ENCODE measurements at regions not wholly inside any gene's neighbourhood (a gene's known extent, or its start where the extent isn't known, plus 50 kb on each side); places are given as distances from the start of the nearest gene placed in this dataset.
A peak's percentile ranks its signal among the peaks of the same experiment; 100 is the strongest.

DNA sequence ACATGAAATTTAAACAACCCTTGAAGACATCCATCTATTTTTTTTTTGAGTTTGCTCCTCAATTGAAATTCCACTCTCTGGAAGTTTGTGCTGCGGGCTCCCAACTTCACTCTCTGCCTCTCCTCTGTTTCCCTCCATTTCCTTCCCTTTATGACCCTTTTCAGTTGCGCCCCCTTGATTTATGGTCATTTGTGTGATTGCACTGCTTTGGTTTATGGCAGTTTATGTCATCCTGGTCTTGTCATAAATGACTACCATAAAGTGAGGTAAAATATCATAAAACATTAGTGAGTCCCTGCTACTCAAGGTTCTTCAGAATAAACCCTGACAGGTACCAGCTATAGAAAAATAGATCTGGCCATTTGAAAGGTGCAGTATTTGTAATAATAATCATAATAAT is 348.3 kb upstream of the ZFP64 start:
- DNase-seq, result no peak

DNA sequence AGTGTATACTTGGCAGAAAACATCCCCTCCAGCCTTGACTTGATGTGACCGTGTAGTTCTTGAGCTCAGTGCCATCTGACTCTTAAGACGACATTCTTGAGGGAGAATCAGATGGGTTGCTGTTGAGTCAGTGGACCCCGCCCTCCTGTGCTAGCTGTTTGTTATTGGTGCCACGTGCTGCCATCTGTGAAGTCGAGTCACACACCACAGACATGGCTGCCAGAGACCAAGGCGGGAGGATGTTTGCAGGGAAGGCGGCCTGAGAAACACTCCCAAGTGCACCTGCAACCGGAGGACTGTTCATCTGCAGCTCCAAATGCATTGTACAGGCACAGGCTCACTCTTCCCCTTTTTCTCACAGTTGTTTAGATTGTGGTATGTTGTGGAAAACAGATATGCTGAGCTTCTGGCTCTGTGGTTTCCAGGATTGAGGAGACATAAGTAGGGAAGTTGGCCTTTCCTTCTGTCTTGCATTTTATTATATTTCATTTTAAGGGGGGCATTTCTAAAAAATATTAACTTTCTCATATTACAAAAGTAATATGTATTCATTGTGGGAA is 345.3 kb upstream of the ZFP64 start:
- no peak for DNase-seq

DNA sequence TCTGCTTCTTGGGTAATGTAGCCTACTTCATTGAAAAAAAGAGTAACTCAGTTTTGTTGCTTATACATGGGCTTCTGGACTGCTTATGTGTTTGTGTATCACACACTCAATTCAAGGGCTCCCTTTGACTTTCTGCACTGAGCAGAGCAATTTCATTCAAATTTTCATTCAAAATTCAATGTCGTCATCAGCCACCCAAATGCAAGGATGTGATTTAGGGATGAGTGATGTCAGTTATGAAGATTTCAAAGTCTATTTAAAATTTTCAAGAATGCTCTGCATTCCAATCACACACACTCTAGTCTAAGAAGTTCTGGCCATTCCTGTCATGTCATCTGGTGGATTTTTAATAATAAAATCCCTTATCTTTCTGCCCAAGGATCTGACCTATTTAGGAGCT is 344.5 kb upstream of the ZFP64 start:
- DNase-seq, result no peak

DNA sequence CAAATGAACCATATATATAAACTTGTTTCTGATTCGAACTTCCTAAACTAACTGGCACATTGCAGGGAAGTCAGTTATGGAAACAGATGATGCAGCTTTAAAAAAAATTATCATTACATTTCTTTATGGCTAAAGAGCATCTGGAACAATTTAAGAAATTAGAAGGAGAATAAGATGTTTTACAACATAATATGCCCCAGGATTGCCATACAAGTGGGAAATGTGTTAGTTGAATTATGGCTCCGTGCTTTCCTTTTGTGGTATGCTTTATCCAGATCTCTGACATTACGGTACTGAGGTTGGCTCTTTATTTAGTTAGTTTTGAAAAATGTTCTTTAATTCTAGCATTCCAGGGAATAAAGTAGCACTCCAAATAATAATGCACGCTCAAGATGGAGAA is 343.0 kb upstream of the ZFP64 start:
- no peak for DNase-seq

DNA sequence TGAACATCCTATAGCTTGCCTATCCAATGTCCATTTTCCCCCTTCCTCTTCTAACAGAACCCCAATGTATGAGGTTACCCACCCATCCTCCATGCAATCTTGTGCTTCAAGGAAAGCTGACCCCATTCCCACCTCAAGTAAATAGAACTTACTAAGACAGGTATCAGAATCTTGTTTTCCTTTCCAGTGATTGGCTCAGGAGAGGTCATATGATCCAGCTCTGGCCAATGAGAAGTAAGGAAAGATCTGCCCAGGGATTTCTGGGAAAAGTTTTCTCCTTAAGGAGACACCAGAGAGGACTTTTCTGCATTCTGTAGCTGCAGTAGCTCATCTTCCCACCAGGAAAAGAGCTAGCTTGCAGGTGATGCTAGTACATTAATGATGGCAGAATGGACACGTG is 341.8 kb upstream of the ZFP64 start:
- no peak for DNase-seq

DNA sequence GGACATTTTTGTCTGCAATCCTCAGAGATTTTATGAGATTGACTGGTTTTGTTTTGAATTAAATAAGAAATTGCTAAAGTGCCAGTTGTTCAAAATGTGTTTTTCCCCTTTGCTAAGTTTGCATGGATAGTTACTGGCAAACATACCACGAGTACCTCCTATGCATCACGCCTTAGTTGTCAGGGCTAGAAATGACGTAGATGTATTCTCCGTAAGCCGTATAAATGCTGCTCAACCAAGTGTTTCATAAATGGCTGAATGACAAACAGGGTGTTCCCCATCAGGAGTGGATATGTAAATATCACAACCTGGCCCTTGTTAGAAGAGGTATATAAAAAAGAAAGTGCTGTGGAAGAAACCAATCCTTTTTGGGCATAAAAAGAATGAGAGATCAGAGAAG is 341.1 kb upstream of the ZFP64 start:
- no peak for DNase-seq

DNA sequence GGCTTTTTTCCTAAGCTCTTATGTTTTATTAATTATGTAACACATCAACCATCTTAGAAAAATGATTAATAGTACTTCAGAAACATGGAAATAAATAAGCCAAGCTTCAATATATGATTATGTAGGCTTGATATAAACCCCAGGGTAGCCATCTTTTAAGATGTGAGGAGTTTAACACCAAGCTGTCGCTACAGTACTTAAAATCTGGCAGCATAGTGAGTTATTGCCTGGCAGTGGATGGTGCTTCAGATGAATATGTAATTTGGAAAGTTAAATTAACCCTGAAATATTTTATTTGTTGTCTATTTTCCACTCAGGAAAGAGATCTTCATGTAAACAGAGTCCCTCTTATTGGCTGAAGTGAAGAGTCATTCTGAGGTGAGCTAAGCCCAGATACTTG is 339.0 kb upstream of the ZFP64 start:
- DNase-seq, result no peak

DNA sequence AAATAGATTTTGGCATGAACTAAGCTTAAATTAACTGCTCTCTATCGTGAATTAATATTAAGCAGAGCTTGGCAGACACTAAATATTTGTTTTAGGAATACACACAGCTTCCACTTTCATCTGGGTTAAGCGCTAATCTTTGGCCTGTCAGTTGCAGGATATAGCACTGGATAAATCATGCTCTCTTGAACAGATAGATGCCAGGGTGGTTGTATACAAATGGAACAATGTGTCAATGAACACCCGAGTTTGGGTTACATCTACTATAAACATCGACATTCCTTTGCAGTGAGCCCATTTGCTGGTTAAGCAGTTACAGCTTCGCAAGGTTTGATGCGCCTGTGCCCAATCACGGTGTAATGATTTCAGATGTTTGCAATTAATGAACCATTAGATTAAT is 338.2 kb upstream of the ZFP64 start:
- DNase-seq, result no peak

DNA sequence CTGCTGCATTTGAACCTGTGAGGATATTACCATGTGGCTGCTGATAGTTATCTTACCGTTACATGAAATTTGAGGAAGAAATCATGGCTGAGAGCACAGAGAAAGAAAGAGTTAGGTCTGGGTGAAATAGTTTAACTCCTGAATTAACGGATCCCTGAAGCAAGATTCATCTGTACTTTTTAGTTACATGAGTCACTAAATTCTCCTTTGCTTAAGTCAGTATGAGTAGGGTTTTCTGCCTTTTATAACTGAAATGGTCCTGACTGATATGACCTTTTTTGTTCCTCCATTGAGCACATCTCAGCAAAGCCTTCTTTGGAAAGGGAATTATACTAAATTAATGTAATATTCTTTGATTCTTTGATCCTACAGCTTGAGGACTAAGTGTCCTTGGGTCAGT is 333.3 kb upstream of the ZFP64 start:
- no peak for DNase-seq

DNA sequence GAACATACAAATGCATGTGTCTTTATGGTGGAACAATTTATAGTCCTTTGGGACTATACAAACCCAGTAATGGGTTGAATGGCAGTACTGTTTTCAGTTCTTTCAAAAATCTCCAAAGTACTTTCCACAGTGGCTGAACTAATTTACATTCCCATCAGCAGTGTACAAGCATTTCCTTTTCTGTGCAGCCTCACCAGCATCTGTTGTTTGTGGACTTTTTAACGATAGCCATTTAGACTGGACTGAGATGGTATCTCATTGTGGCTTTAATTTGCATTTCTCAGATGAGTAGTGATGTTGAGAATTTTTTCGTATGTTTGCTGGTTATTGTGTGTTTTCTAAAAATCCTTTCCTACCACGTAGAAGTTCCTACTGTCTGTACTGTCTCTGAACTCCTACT is 327.2 kb upstream of the ZFP64 start:
- DNase-seq, result no peak

DNA sequence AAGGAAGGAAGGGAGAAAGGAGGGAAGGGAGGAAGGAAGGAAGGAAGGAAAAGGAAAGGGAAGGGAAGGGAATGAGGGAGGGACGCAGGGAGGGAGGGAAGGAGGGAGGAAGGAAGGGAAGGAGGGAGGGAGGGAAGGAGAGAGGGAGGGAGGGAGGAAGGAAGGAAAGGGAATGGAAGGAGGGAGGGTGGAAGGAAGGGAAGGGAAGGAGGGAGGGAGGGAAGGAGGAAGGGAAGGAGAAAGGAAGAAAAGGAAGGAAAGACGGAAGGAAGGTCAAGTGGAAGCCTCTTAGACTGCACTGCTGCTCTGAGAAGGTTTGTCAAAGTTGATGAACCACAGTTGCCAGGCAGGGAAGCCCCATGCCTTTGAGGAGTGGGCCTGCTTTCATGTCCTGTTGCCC is 324.3 kb upstream of the ZFP64 start:
- no peak for DNase-seq

DNA sequence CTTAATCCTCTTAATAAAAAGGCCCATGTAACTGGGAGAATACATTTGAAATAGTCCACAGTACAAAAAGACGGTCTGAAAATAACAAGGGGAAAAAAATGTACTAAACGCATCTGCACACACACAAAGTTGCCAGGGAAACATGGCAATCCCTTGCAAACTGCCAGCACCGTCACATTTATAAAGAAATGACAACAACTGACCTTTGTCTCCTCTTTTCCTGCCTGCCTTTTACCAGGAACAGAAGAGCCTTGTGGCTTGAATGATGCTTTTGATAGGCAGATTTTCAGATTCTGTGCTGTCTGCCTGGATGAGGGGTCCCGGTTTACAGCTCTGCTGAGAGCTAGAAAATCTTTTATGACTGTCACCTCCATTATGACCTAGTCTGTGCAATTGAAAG is 308.6 kb upstream of the ZFP64 start:
- DNase-seq, result no peak

DNA sequence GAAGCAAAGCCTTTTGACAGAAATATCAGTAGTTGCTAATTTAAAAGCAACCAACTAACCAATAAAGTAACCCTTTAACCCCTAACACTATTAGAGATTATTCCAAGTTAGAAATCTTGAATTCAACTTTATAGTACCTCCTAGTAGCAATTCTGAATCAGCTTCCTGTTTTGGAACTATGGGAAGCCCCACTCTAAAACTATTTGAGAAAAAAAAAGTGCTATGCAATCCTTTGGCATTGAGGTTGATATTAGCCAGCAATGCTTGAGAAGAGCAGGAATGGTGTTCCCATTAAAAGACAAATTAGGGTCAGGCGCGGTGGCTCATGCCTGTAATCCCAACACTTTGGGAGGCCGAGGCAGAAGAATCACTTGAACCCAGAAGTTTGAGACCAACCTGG is 306.2 kb upstream of the ZFP64 start:
- DNase-seq, result no peak

DNA sequence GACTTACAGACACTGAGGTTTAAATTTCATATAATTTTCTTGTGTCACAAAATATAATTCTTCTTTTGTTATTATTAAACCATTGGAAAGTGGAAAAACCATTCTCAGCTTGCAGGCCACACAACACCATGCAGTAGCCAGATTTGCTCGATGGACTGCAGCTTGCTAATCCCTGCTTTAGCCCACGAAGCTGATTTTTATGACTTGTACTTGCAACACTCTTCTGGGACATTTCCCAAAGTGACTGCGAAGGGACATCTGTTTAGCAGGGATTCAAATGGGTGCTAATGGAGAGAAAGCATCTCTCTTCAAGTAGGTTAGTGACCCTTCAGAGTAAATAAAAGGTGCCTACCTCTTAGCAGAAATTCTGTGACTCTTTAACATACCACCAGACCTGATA is 304.6 kb upstream of the ZFP64 start:
- DNase-seq, result no peak

DNA sequence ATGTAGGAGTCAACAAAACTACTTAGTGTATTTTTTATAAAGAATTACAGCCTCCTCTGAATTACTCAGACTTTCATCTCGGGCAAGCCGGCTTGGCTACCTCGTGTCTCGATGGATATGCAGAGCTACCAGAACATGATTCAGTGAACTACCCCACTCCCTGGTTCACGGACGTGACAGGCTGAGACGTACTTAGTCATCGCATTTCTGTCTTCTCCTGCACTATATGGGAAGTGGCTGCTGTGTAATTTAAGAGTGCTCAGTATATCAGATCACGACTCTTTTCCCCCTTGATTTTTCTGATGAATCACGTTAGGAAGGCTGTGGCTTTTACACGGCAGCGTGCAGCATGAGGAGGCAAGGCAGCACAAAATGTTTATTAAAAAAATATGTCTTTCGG is 302.7 kb upstream of the ZFP64 start:
- DNase-seq, result peak; percentile 8

DNA sequence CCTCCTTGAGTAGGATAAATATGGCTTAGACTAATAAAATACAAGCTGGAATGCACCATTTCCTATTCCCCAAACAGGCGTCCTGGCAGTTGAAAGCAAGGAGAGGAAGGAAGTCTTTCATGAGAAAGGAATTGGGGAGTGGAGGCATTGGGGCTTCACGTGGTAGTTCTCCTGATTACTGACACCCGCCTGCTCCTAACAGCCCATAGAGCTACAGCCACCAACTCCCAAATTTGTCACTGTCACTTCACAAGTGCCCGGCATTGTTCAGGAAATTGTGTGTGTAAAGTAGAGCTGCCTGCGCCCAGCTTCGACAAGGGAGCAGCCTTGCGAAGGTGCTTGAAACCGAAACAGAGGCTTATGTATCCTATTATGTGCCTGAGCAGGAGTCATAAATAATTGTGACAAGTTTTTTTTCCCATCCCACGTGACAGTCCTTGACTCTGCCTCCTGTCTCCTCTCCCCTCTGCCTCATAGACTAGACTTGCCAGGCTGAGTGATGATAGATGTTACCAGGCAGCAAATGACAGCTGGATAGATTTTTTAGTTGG is 301.7 kb upstream of the ZFP64 start:
- DNase-seq, result no peak

DNA sequence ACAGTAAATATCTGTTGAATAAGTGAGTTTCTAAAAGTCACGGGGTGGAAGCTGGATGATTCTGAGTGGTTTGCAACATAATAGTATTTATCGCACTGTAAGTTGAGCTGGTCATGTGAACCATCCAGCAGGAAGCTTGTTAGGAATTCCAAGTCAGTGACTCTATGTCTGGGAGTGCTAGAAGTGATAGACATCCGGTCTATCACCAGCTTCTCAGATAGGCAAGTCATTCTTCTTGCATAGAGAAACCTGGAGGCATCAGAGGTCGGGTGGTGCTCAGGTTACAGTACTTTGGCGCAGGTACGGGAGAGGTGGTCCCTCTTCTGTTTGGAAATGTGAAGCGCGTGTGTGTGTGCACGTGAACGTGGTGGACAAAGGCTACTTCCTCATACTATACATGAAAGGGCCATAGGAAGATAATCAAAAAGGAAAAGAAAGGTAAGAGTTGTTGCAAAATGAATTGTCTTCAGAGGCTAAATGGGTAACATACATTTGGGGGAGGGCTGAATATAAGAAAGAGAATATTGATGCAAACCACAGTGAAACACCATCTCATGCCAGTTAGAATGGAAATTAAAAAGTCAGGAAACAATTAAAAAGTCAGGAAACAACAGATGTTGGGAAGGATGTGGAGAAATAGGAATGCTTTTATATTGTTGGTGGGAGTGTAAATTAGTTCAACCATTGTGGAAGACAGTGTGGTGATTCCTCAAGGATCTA is 299.3 kb upstream of the ZFP64 start:
- DNase-seq, result no peak

DNA sequence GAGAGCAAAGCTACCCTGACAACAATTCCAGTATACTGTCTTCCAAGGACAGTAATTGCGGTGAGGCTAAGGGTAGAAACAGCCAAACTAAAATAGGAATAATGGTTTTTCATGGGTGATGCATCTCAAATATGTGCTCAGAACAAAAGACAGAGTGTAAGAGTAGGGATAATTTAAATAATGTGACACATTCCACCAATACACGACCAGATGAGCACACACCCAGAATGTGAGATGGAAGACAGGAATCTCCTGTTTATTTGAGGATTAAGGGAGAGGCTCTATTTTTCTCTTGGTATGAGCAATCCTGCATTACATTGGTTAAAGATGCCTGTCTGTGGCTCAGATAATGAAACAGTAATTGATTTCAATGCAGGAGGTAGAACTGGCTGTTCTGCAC is 292.9 kb upstream of the ZFP64 start:
- no peak for DNase-seq

DNA sequence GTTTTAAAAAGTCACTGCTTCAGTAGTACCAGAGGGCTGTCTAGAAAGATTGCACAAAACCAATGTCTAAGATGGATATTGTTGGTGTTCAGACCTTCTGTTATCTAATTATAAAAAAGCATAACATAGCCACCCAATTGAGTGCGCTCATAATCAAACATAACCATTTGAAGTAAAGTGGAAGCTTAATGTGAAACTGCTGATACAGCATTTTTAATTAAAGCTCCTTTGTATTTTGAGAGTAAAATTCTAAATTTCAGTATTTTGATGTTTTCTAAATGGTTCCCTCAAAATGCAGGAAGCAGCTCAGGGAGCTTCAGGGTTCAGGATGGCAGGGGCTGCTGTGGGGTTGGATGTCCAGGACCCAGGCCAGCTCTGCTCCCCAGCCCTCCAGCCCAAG is 291.8 kb upstream of the ZFP64 start:
- no peak for DNase-seq

DNA sequence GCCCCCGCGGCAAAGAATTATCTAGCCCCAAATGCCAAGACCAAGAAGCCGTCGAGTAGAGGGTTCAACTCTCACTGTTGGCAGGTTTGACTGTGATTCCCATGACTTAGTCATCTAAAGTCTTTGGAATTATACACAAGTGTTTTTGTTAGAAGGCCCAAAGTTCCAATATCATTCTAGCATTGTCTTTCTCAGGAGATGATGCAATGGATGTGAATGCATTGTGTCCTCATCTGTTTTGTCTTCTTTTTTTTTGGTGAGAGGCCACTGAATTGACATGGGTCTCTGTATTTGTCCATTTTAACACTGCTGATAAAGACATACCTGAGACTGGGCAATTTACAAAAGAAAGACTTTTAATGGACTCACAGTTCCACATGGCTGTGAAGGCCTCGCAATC is 290.5 kb upstream of the ZFP64 start:
- no peak for DNase-seq

DNA sequence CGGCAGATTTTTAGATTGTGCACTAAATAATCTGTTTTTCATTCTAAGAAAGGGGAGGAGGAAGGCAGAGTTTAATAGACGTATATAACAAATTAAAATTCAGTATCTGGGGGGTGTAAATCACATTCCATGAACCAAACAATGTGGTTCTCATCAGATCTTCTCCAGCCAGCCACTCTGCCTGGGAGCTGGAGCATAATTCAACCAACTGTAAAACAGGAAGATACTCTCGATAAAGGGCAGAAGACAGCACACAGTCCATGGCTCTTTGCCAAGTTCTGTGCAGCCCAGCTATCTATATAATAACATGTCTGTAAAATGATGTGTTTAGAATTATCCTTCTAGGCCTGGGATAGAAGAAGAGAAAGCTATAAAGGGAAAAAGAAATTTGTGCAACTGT is 289.9 kb upstream of the ZFP64 start:
- no peak for DNase-seq

DNA sequence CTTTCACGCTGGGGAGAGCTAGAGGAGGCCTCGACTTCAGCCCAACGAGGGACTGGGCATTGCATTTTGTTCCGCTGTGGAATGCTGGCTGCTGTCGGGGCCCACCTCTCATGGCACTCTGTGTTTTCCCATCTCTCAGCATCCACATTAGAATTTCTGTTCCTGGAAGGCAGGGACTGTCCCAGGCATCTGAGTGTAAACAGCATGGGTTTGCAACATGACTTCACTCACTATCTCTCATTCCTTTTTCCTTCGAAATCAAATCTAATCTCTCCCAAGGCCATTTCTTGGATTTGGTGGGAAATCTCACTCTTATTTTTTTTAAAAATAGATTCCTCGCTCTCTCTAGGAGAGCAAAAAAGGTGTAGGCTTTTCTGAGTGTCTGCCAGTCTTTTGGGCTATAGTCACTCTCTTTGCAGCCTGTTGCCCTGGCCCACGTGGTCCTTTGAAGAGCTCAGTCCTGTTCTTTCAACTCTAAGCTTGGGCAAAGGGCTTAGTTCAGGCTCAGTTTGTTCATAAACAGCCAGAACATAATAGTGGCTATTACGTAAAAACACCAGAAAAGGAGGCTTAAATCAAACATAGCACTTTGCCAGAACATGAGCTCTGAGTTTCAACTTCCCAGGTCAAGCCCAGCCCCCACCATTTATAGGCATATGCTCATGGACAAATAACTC is 284.6 kb upstream of the ZFP64 start:
- DNase-seq, result no peak

DNA sequence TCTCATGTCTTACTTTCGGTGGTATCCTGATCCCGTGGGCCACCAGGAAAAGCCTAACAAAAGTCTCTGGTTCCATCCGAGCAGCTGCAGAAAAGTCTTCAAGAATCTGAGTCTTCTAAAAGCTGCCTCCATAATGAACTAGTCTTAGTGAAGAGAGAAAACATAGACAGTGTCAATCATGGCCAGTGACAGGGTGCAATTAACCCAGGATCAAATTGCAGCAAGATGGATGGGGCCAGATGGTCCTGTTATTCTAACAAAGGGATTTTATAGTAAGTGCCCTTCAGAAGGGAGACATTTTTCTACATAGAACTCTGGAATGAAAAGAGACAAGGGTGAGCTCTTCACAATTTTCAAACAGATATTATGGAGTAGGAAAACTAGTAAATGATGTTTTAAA is 281.6 kb upstream of the ZFP64 start:
- DNase-seq, result no peak

DNA sequence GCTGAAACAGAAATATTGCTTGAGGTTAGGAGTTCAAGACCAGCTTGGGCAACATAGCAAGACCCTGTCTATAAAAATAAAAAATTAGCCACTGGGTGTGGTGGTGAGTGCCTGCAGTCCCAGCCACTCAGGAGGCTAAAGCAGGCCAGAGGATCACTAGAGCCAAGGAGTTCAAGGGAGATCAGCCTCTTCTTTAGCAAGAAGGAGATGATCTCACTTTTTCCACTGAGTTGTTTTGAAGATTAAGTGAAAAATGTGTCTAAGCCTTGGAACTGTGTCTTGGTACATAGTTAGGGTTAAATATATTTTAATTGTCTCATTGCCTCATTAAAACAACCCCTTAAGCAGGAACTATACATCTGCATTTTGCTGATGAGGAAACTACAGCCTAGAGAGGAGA is 279.0 kb upstream of the ZFP64 start:
- no peak for DNase-seq

DNA sequence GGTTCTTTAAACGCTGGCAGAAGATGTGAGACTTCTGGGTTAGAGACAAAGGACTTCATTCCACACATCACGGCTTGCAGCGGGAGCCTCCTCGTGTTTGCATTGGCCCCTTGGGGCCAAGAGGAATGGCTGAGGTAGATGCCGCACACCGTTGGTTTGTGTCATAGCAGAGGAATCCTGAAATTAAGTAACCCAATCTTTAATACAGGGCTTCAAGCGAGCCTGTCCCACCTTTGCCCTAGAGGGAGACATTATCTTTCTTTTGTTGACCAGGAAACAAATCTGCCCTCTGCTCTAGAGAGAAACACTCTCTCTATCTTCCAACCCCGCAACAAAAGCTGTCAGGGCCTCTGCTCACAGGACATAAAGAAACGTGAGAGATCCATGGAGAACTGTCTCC is 277.5 kb upstream of the ZFP64 start:
- no peak for DNase-seq

Data from CD4-positive, alpha-beta T cell treated with Interleukin-12 subunit alpha and Interleukin-12 subunit beta, for 1 hour (primary cell).